IgD-negative memory B cell (primary cell): ENCODE measurements at regions not wholly inside any gene's neighbourhood (a gene's known extent, or its start where the extent isn't known, plus 50 kb on each side); places are given as distances from the start of the nearest gene placed in this dataset.

ENCODE experiments used
- H3K27ac Mint-ChIP-seq, 3 donors: one replicate each; pipeline ENCODE4 v1.8.0; 2020 to 2022; ENCODE audit warnings: mild to moderate bottlenecking in 3 of 3, mixed read lengths in 3 of 3, moderate library complexity in 1 of 3
- H3K27me3 Mint-ChIP-seq: one replicate; pipeline ENCODE4 v1.8.0; 2021; ENCODE audit warnings: mixed read lengths
- H3K36me3 Mint-ChIP-seq: one replicate; pipeline ENCODE4 v1.8.0; 2020; ENCODE audit warnings: mild to moderate bottlenecking, mixed read lengths
- H3K4me1 Mint-ChIP-seq, 3 donors: one replicate each; pipeline ENCODE4 v1.8.0; 2020 to 2022; ENCODE audit warnings: mixed read lengths in 3 of 3, mild to moderate bottlenecking in 1 of 3
- H3K4me3 Mint-ChIP-seq, 4 donors: one replicate each; pipeline ENCODE4 v1.8.0; 2020 to 2022; ENCODE audit warnings: mild to moderate bottlenecking in 4 of 4, mixed read lengths in 4 of 4, moderate library complexity in 3 of 4
- H3K9me3 Mint-ChIP-seq, 3 donors: one replicate each; pipeline ENCODE4 v1.8.0; 2020 to 2021; ENCODE audit warnings: mixed read lengths in 3 of 3, mild to moderate bottlenecking in 1 of 3

- H3K4me3 Mint-ChIP-seq: no peak overlapping the region
- no peak overlapping the region for H3K27ac Mint-ChIP-seq
- H3K36me3 Mint-ChIP-seq: no peaks in the 10 kb centered on the region
Observed at GRCh38 chr10:108598320-108598695, 1325.0 kb downstream of the XPNPEP1 start.

GRCh38 chr10:108597657-108598319, 1325.5 kb downstream of the XPNPEP1 start:
- no peak overlapping the region for H3K4me3 Mint-ChIP-seq
- H3K4me1 Mint-ChIP-seq: peaks cover 9 to 15% (median 14%) of the 10 kb centered on the region in 3 donors
- H3K9me3 Mint-ChIP-seq: no peaks in the 10 kb centered on the region
- no peak overlapping the region for H3K27ac Mint-ChIP-seq
- H3K27me3 Mint-ChIP-seq: no peaks in the 10 kb centered on the region
- H3K36me3 Mint-ChIP-seq: no peaks in the 10 kb centered on the region

More at GRCh38 chr10:108598320-108598695, 1325.0 kb downstream of the XPNPEP1 start:
- Mint-ChIP-seq H3K27me3 (no peaks in the 10 kb centered on the region), H3K9me3 (no peaks in the 10 kb centered on the region), H3K4me1 (peaks cover 9 to 15% (median 14%) of the 10 kb centered on the region in 3 donors)

GRCh38 chr10:108597031-108597430, 1326.3 kb downstream of the XPNPEP1 start:
- Mint-ChIP-seq H3K4me1 (peaks cover 9 to 15% (median 14%) of the 10 kb centered on the region in 3 donors), H3K36me3 (no peaks in the 10 kb centered on the region), H3K9me3 (no peaks in the 10 kb centered on the region), H3K27ac (no peak overlapping the region), H3K27me3 (no peaks in the 10 kb centered on the region), H3K4me3 (no peak overlapping the region)

GRCh38 chr10:108592956-108593355, 1330.4 kb downstream of the XPNPEP1 start:
- Mint-ChIP-seq H3K4me1 (peaks cover 8 to 12% (median 9%) of the 10 kb centered on the region in 3 donors), H3K4me3 (no peak overlapping the region), H3K9me3 (no peaks in the 10 kb centered on the region), H3K27ac (no peak overlapping the region), H3K36me3 (no peaks in the 10 kb centered on the region), H3K27me3 (no peaks in the 10 kb centered on the region)

- no peak overlapping the region for H3K4me3 Mint-ChIP-seq
- no peaks in the 10 kb centered on the region for H3K27me3 Mint-ChIP-seq
- no peaks in the 10 kb centered on the region for H3K9me3 Mint-ChIP-seq
- H3K27ac Mint-ChIP-seq: no peak overlapping the region
- H3K36me3 Mint-ChIP-seq: no peaks in the 10 kb centered on the region
- H3K4me1 Mint-ChIP-seq: peaks cover 8 to 12% (median 9%) of the 10 kb centered on the region in 3 donors
Observed at GRCh38 chr10:108591417-108591816, 1331.9 kb downstream of the XPNPEP1 start.

GRCh38 chr10:108586424-108586823, 1336.9 kb downstream of the XPNPEP1 start:
- Mint-ChIP-seq H3K36me3 (no peaks in the 10 kb centered on the region), H3K4me3 (no peak overlapping the region), H3K27ac (no peak overlapping the region), H3K27me3 (no peaks in the 10 kb centered on the region), H3K4me1 (peaks cover 0 to 2% (median 0%) of the 10 kb centered on the region in 3 donors), H3K9me3 (no peaks in the 10 kb centered on the region)

GRCh38 chr10:108583877-108584276, 1339.4 kb downstream of the XPNPEP1 start:
- Mint-ChIP-seq H3K9me3 (no peaks in the 10 kb centered on the region), H3K4me3 (no peak overlapping the region), H3K4me1 (peaks cover 0 to 2% (median 0%) of the 10 kb centered on the region in 3 donors), H3K27ac (no peak overlapping the region), H3K27me3 (no peaks in the 10 kb centered on the region), H3K36me3 (no peaks in the 10 kb centered on the region)

- Mint-ChIP-seq H3K4me3 (no peak overlapping the region), H3K9me3 (no peaks in the 10 kb centered on the region), H3K36me3 (no peaks in the 10 kb centered on the region), H3K4me1 (peaks cover 0 to 2% (median 0%) of the 10 kb centered on the region in 3 donors), H3K27ac (no peak overlapping the region), H3K27me3 (no peaks in the 10 kb centered on the region)
Observed at GRCh38 chr10:108582888-108583287, 1340.4 kb downstream of the XPNPEP1 start.

- Mint-ChIP-seq H3K4me3 (no peak overlapping the region), H3K9me3 (no peaks in the 10 kb centered on the region), H3K4me1 (peaks cover 0 to 2% (median 0%) of the 10 kb centered on the region in 3 donors), H3K27ac (no peak overlapping the region), H3K36me3 (no peaks in the 10 kb centered on the region), H3K27me3 (no peaks in the 10 kb centered on the region)
Observed at GRCh38 chr10:108582387-108582786, 1340.9 kb downstream of the XPNPEP1 start.

GRCh38 chr10:108578258-108578657, 1345.1 kb downstream of the XPNPEP1 start:
- Mint-ChIP-seq H3K9me3 (no peaks in the 10 kb centered on the region), H3K4me3 (no peak overlapping the region), H3K4me1 (no peaks in the 10 kb centered on the region), H3K27me3 (no peaks in the 10 kb centered on the region), H3K36me3 (peaks cover 3% of the 10 kb centered on the region), H3K27ac (no peak overlapping the region)

- Mint-ChIP-seq H3K4me1 (no peaks in the 10 kb centered on the region), H3K9me3 (no peaks in the 10 kb centered on the region), H3K27me3 (no peaks in the 10 kb centered on the region), H3K27ac (no peak overlapping the region), H3K4me3 (no peak overlapping the region), H3K36me3 (peaks cover 3% of the 10 kb centered on the region)
Observed at GRCh38 chr10:108574233-108574632, 1349.1 kb downstream of the XPNPEP1 start.

- H3K27me3 Mint-ChIP-seq: no peaks in the 10 kb centered on the region
- no peaks in the 10 kb centered on the region for H3K36me3 Mint-ChIP-seq
- no peaks in the 10 kb centered on the region for H3K9me3 Mint-ChIP-seq
- H3K4me3 Mint-ChIP-seq: peak overlapping the region in 1 of 4 donors; percentile 12
- peaks cover 3 to 10% (median 7%) of the 10 kb centered on the region in 3 donors for H3K4me1 Mint-ChIP-seq
- no peak overlapping the region for H3K27ac Mint-ChIP-seq
Observed at GRCh38 chr10:108568824-108569223, 1354.5 kb downstream of the XPNPEP1 start.

GRCh38 chr10:108567899-108568752, 1355.2 kb downstream of the XPNPEP1 start:
- no peaks in the 10 kb centered on the region for H3K27me3 Mint-ChIP-seq
- H3K36me3 Mint-ChIP-seq: no peaks in the 10 kb centered on the region
- H3K4me1 Mint-ChIP-seq: peaks cover 3 to 10% (median 7%) of the 10 kb centered on the region in 3 donors
- H3K4me3 Mint-ChIP-seq: peak overlapping the region in 1 of 4 donors; percentile 19
- H3K9me3 Mint-ChIP-seq: no peaks in the 10 kb centered on the region
- no peak overlapping the region for H3K27ac Mint-ChIP-seq

GRCh38 chr10:108566316-108567107, 1356.8 kb downstream of the XPNPEP1 start:
- Mint-ChIP-seq H3K27ac (no peak overlapping the region), H3K4me3 (no peak overlapping the region), H3K36me3 (no peaks in the 10 kb centered on the region), H3K27me3 (no peaks in the 10 kb centered on the region), H3K4me1 (peaks cover 3 to 10% (median 7%) of the 10 kb centered on the region in 3 donors), H3K9me3 (no peaks in the 10 kb centered on the region)

GRCh38 chr10:108562105-108562504, 1361.2 kb downstream of the XPNPEP1 start:
- Mint-ChIP-seq H3K27ac (no peak overlapping the region), H3K36me3 (no peaks in the 10 kb centered on the region), H3K9me3 (no peaks in the 10 kb centered on the region), H3K27me3 (no peaks in the 10 kb centered on the region), H3K4me1 (peaks cover 0 to 2% (median 0%) of the 10 kb centered on the region in 3 donors), H3K4me3 (no peak overlapping the region)
